RWPE2 (cell line): ENCODE measurements at regions not wholly inside any gene's neighbourhood (a gene's known extent, or its start where the extent isn't known, plus 50 kb on each side); places are given as distances from the start of the nearest gene placed in this dataset.

Experiments
- ATAC-seq: fragments of 200-7000 bp; cut with Tn5 transposase; 3 replicates; pipeline ENCODE4 v1.9.1; 2021; ENCODE audit warnings: low read depth
- DNase-seq: peaks from one replicate; pipeline ENCODE4 v3.0.0-alpha.2; 2020; ENCODE audit warnings: low spot score
- H3K27ac ChIP-seq: fragments of 450-650 bp; 2 replicates; pipeline ENCODE4 v1.5.1; 2017; ENCODE audit warnings: mild to moderate bottlenecking; ENCODE audit not compliant: poor library complexity, severe bottlenecking
- H3K27me3 ChIP-seq: fragments of 250-450 bp; sonication (Bioruptor Pico); 2 replicates; pipeline ENCODE4 v1.5.1; 2021; ENCODE audit warnings: mild to moderate bottlenecking, moderate library complexity; ENCODE audit not compliant: insufficient read depth, poor library complexity, severe bottlenecking
- H3K36me3 ChIP-seq: fragments of 250-450 bp; sonication (Bioruptor Pico); 2 replicates; pipeline ENCODE4 v1.5.1; 2020; ENCODE audit warnings: low read depth, mild to moderate bottlenecking, moderate library complexity
- H3K4me1 ChIP-seq: fragments of 250-450 bp; sonication (Bioruptor Pico); 2 replicates; pipeline ENCODE4 v1.5.1; 2021; ENCODE audit warnings: mild to moderate bottlenecking, moderate library complexity; ENCODE audit not compliant: insufficient read depth, poor library complexity, severe bottlenecking
- H3K4me3 ChIP-seq: fragments of 250-450 bp; sonication (Bioruptor Pico); 2 replicates; pipeline ENCODE4 v1.5.1; 2021; ENCODE audit warnings: mild to moderate bottlenecking, moderate library complexity; ENCODE audit not compliant: severe bottlenecking
- H3K9me3 ChIP-seq: fragments of 250-450 bp; sonication (Bioruptor Pico); 2 replicates; pipeline ENCODE4 v1.5.1; 2021; ENCODE audit warnings: mild to moderate bottlenecking, moderate library complexity; ENCODE audit not compliant: severe bottlenecking
- CTCF ChIP-seq: fragments of 450-650 bp; IDR thresholded peaks from one replicate; pipeline ENCODE4 v1.5.1; 2017; ENCODE audit warnings: mild to moderate bottlenecking, moderate library complexity; ENCODE audit not compliant: poor library complexity, severe bottlenecking

- Histone ChIP-seq H3K27ac (no peak overlapping the region), H3K4me1 (peaks cover 9% of the 10 kb centered on the region), H3K27me3 (no peaks in the 10 kb centered on the region), H3K4me3 (no peak overlapping the region), H3K9me3 (no peaks in the 10 kb centered on the region), H3K36me3 (no peaks in the 10 kb centered on the region)
- no peak for TF ChIP-seq CTCF
- DNase-seq (no peak), ATAC-seq (no peak)
Observed at GRCh38 chr18:22344908-22345670, 72.6 kb downstream of the CTAGE1 start.

- no peak for DNase-seq
- Histone ChIP-seq H3K36me3 (no peaks in the 10 kb centered on the region), H3K4me3 (no peak overlapping the region), H3K4me1 (peaks cover 9% of the 10 kb centered on the region), H3K27me3 (no peaks in the 10 kb centered on the region), H3K27ac (no peak overlapping the region), H3K9me3 (no peaks in the 10 kb centered on the region)
- no peak for ATAC-seq
- TF ChIP-seq CTCF: no peak
Observed at GRCh38 chr18:22344445-22344844, 73.3 kb downstream of the CTAGE1 start.

GRCh38 chr18:22343613-22344012 is 74.1 kb downstream of the CTAGE1 start:
- no peak for TF ChIP-seq CTCF
- H3K27ac ChIP-seq: no peak overlapping the region
- H3K9me3 ChIP-seq: no peaks in the 10 kb centered on the region
- peaks cover 9% of the 10 kb centered on the region for H3K4me1 ChIP-seq
- H3K36me3 ChIP-seq: no peaks in the 10 kb centered on the region
- no peak for ATAC-seq
- DNase-seq: no peak
- H3K4me3 ChIP-seq: no peak overlapping the region
- H3K27me3 ChIP-seq: no peaks in the 10 kb centered on the region

GRCh38 chr18:22342625-22343024 is 75.1 kb downstream of the CTAGE1 start:
- H3K4me1 ChIP-seq: peaks cover 4% of the 10 kb centered on the region
- ATAC-seq: peak; percentile 82
- no peaks in the 10 kb centered on the region for H3K36me3 ChIP-seq
- no peaks in the 10 kb centered on the region for H3K27me3 ChIP-seq
- no peak for DNase-seq
- TF ChIP-seq CTCF: no peak
- no peak overlapping the region for H3K4me3 ChIP-seq
- no peaks in the 10 kb centered on the region for H3K9me3 ChIP-seq
- H3K27ac ChIP-seq: no peak overlapping the region

GRCh38 chr18:22340331-22340730 is 77.4 kb downstream of the CTAGE1 start:
- no peak for ATAC-seq
- H3K27me3 ChIP-seq: no peaks in the 10 kb centered on the region
- DNase-seq: no peak
- H3K27ac ChIP-seq: no peak overlapping the region
- no peaks in the 10 kb centered on the region for H3K9me3 ChIP-seq
- TF ChIP-seq CTCF: no peak
- no peak overlapping the region for H3K4me3 ChIP-seq
- no peaks in the 10 kb centered on the region for H3K4me1 ChIP-seq
- H3K36me3 ChIP-seq: no peaks in the 10 kb centered on the region
